A673 (cell line): ENCODE measurements at regions not wholly inside any gene's neighbourhood (a gene's known extent, or its start where the extent isn't known, plus 50 kb on each side); places are given as distances from the start of the nearest gene placed in this dataset.
"Not testable (repeated sequence)": the region's sequence is repeated elsewhere in the genome, so short reads cannot be mapped to it uniquely, and the experiment has no call there.

Experiments used
- BruUV-seq: library from RNA; stranded (reverse); fragments of 400-500 nt; replicated peaks from 2 replicates; lab custom pipeline; 2021; lab: Mats Ljungman, UMichigan
- CTCF ChIA-PET: fragments of 300-600 bp; sonication (Branson Sonifier 250); formaldehyde crosslinking; loops from one replicate; lab custom pipeline; 2022; ENCODE audit warnings: antibody characterized with exemption; lab: Charles Lee
- POLR2A ChIA-PET: fragments of 300-600 bp; sonication (Branson Sonifier 250); formaldehyde crosslinking; loops from one replicate; lab custom pipeline; 2022; ENCODE audit warnings: antibody characterized with exemption; ENCODE audit not compliant: low non-redundant PET; lab: Charles Lee
- DNase-seq: peaks from one replicate; pipeline ENCODE4 v3.0.0-alpha.2; 2015; ENCODE audit warnings: low spot score
- H3K27ac ChIP-seq: fragments of 200-600 bp; sonication (generic); 2 replicates; pipeline ENCODE4 v1.5.1; 2016; ENCODE audit warnings: mixed run types, low read depth, mild to moderate bottlenecking, mixed read lengths, antibody characterized with exemption, low read length; ENCODE audit not compliant: poor library complexity, severe bottlenecking
- H3K27me3 ChIP-seq: fragments of 200-600 bp; sonication (generic); replicated peaks from 2 replicates; pipeline ENCODE4 v1.6.1; 2017; ENCODE audit warnings: mixed run types, low read depth, mild to moderate bottlenecking, mixed read lengths, antibody characterized with exemption, low read length; ENCODE audit not compliant: insufficient read depth, poor library complexity
- H3K36me3 ChIP-seq: fragments of 200-600 bp; sonication (generic); 2 replicates; pipeline ENCODE4 v1.6.1; 2016; ENCODE audit warnings: mixed run types, mild to moderate bottlenecking, mixed read lengths, antibody characterized with exemption, low read length; ENCODE audit not compliant: insufficient read depth, poor library complexity, severe bottlenecking
- H3K4me1 ChIP-seq: fragments of 200-600 bp; sonication (generic); 2 replicates; pipeline ENCODE4 v1.6.1; 2017; ENCODE audit warnings: mixed run types, mild to moderate bottlenecking, mixed read lengths, antibody characterized with exemption, low read length; ENCODE audit not compliant: insufficient read depth, poor library complexity, severe bottlenecking
- H3K4me3 ChIP-seq: fragments of 200-600 bp; sonication (generic); 2 replicates; pipeline ENCODE4 v1.5.1; 2016; ENCODE audit warnings: low read depth, mixed run types, mild to moderate bottlenecking, mixed read lengths, low read length; ENCODE audit not compliant: poor library complexity, severe bottlenecking
- H3K9me3 ChIP-seq: fragments of 200-600 bp; sonication (generic); 2 replicates; pipeline ENCODE4 v1.6.1; 2016; ENCODE audit warnings: mixed run types, low read depth, mild to moderate bottlenecking, mixed read lengths, antibody characterized with exemption, low read length; ENCODE audit not compliant: poor library complexity, severe bottlenecking
- intact Hi-C: fragments of 100-400 bp; cut with micrococcal nuclease; formaldehyde crosslinking; loops from one replicate; pipeline ENCODE4 v1.10.0; 2022; ENCODE audit not compliant: unreplicated experiment
- TF ChIP-seq, protein P1 (sequence below): fragments of 300-800, 200-600 bp; sonication (generic); conservative IDR thresholded peaks from 2 replicates; pipeline ENCODE4 v1.5.1; 2017; ENCODE audit warnings: low read depth, mild to moderate bottlenecking, antibody characterized with exemption, low read length, moderate library complexity, mixed read lengths

DNA sequence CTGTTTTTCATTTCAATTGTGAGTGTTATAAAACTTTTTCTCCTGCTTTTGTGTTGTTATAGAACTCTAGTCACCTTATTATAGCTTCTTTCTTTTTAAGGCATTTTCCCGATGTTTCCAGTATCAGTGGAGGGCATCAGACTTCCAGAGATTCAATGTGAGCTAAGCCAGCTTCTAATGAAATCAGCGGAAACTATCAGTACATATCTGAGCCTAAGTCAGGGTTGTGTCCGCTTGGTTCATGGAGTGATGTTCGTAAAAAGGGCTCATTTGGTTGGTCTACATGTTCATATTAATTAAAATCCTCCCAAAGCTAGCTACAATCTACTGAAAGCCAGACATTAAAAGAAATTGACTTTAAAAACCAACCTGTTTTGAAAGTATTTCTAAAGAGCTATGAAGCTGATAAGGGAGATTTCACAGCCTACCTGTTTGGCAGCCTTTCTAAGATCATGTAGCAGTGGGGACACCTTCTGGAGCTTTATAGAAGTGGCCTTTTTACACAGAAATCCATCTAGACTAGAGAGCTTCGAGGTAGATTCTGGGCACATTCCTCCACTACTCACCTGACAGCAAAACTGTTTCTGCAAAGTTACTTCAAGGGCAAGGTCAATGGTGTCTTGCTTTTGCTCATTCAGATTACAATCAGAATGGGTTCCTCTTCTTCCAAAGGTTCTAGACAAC, 227.1 kb upstream of the NBPF12 start:
- H3K9me3 ChIP-seq, CTCF ChIA-PET, H3K27me3 ChIP-seq, H3K36me3 ChIP-seq, POLR2A ChIA-PET, BruUV-seq, intact Hi-C loops, H3K27ac ChIP-seq, H3K4me1 ChIP-seq, H3K4me3 ChIP-seq: not testable (repeated sequence)
- peak; percentile 6 for DNase-seq
- TF ChIP-seq, protein P1, sequence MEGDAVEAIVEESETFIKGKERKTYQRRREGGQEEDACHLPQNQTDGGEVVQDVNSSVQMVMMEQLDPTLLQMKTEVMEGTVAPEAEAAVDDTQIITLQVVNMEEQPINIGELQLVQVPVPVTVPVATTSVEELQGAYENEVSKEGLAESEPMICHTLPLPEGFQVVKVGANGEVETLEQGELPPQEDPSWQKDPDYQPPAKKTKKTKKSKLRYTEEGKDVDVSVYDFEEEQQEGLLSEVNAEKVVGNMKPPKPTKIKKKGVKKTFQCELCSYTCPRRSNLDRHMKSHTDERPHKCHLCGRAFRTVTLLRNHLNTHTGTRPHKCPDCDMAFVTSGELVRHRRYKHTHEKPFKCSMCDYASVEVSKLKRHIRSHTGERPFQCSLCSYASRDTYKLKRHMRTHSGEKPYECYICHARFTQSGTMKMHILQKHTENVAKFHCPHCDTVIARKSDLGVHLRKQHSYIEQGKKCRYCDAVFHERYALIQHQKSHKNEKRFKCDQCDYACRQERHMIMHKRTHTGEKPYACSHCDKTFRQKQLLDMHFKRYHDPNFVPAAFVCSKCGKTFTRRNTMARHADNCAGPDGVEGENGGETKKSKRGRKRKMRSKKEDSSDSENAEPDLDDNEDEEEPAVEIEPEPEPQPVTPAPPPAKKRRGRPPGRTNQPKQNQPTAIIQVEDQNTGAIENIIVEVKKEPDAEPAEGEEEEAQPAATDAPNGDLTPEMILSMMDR: 0 out of 2 replicates have a peak, but pooled peaks have one; percentile 10

DNA sequence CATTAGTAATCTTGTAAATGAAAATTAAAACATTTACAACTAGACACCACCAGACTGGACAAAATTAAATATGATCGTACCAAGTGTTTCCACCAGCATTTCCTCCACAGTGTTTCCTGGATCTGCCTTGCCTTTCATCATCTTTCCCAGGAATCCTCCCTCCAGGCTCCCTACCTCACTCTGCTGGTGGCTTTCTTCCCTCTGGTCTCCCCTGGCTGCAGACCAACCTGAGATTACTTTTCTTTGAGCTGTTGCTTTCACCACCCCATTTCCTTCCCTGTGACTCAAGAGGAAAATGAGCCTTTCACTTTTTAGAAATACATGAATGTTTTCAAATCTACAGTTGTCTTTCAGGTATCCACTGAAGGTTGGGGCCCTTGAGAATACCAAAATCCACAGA, 228.8 kb upstream of the NBPF12 start:
- POLR2A ChIA-PET, H3K27ac ChIP-seq, intact Hi-C loops, BruUV-seq, H3K9me3 ChIP-seq, CTCF ChIA-PET, H3K4me3 ChIP-seq, DNase-seq, H3K27me3 ChIP-seq, H3K36me3 ChIP-seq, H3K4me1 ChIP-seq: not testable (repeated sequence)

DNA sequence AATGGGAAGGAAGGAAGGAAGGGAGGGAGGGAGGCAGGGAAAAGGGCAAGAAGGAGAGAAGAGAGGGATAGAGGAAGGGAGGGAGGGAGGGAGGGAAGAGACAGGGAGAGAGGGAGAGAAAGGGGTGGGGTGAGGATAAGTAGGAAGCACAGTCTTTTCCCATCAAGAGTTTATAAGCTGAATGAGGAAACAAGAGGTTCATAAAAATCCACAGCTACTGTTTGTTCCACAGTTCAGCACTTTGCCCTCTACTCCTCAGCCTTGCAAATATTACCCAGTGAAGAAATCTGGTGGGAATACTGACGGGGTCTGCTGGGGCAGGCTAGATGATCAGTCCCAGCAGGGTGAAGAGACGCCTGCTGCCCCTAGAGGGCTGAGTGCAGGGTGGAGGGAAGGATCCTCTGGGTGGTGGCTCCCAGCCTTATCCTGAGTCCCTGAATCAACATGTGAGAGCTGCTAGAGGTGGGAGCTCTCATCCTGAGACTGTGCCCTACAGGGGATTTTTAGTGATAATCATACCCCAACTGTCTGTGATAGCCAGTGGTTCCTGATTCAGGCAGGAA, 233.9 kb upstream of the NBPF12 start:
- H3K9me3 ChIP-seq, DNase-seq, H3K27ac ChIP-seq, H3K4me3 ChIP-seq, CTCF ChIA-PET, POLR2A ChIA-PET, BruUV-seq, H3K4me1 ChIP-seq, H3K36me3 ChIP-seq, H3K27me3 ChIP-seq, intact Hi-C loops: not testable (repeated sequence)

DNA sequence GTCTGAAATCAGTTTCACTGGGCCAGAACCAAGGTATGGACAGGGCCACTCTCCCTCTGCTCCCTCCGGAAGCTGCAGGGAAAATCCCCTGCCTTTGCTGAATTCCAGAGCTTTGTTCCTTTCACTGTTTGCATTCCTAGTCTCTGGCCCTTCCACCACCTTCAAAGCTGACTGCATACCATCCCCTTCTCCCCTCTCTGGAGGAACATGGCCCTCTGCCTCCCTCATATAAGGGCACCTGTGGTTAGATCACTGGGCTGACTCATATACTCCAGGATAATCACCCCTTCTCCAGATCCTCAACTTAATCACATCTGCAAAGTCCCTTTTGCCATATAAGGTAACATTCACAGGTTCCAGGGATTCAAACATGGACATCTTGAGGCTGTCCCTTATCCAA, 236.8 kb upstream of the NBPF12 start:
- H3K4me3 ChIP-seq, BruUV-seq, H3K27ac ChIP-seq, H3K27me3 ChIP-seq, CTCF ChIA-PET, H3K4me1 ChIP-seq, POLR2A ChIA-PET, intact Hi-C loops, H3K9me3 ChIP-seq, H3K36me3 ChIP-seq, DNase-seq: not testable (repeated sequence)

DNA sequence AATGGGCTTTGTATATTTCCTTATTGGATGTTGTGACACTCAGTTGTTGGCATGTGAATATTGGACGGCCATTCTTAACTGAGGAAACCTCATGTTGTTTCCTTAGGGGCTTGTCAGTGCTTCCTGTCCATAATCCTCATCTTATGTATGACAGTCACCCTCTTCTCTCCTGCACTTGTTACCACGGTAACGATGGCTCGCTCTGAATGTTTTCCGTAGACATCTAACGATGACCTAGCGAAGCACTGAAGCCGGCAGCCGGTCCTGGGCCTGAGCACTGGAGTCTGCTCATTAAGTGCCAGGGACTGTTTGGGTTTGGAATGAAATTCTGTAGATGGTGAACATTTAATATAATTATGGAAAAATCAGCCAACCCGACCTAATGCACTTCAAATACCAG, 242.7 kb upstream of the NBPF12 start:
- H3K27me3 ChIP-seq, intact Hi-C loops, CTCF ChIA-PET, H3K4me3 ChIP-seq, H3K27ac ChIP-seq, H3K4me1 ChIP-seq, POLR2A ChIA-PET, H3K36me3 ChIP-seq, DNase-seq, BruUV-seq, H3K9me3 ChIP-seq: not testable (repeated sequence)

DNA sequence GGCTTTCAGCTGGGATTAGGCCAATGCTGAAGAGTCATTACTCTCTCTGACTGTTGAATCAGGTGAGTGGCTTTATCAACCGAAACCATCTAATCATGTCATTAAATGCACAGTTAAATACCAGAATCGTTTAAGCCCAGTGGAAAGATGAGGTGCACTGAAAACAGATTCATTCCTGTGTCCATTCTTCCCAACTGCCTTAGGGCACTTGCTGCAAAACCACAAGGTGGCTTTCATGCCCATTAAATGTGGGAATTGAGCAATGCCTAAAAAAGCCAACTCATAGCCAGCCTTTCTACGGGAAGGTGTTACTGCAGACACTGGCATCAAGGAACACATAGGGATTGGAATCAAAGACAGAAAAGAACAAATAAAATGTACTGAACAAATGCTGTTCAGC, 246.3 kb upstream of the NBPF12 start:
- BruUV-seq, POLR2A ChIA-PET, H3K36me3 ChIP-seq, DNase-seq, H3K9me3 ChIP-seq, H3K27ac ChIP-seq, H3K4me1 ChIP-seq, CTCF ChIA-PET, H3K27me3 ChIP-seq, H3K4me3 ChIP-seq, intact Hi-C loops: not testable (repeated sequence)

DNA sequence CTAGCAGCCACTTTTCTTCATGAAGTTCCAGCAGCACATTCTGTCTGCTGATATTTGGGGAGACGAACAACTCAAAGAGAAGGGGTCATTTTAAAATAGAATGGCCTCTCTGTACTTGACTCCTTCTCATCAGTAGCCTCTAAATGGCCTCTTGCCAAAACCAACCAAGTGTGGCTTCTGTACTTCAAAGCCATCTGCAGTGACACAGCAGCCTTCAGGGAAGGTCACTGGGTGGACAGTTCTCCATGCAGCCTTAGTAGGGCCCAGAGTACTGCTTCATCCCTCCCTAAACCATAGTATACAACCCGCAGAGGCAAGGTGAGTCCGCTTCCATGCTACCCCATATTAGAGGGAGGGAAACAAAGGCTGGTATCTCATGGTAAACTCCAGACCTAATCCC, 249.2 kb upstream of the NBPF12 start:
- BruUV-seq, H3K9me3 ChIP-seq, H3K4me1 ChIP-seq, H3K36me3 ChIP-seq, POLR2A ChIA-PET, H3K27me3 ChIP-seq, intact Hi-C loops, CTCF ChIA-PET, H3K27ac ChIP-seq, H3K4me3 ChIP-seq, DNase-seq: not testable (repeated sequence)
